Osteoblast (primary cell): ENCODE measurements at regions not wholly inside any gene's neighbourhood (a gene's known extent, or its start where the extent isn't known, plus 50 kb on each side); places are given as distances from the start of the nearest gene placed in this dataset.

Source experiments
- DNase-seq: peaks from one replicate; pipeline ENCODE4 v3.0.0; 2011; ENCODE audit warnings: low spot score, mixed read lengths; ENCODE audit not compliant: insufficient read length; ENCODE audit errors: missing footprints
- H2AFZ ChIP-seq: 2 replicates; pipeline ENCODE4 v1.6.0; 2011; ENCODE audit warnings: mild to moderate bottlenecking, low read length
- H3K27ac ChIP-seq: 2 replicates; pipeline ENCODE4 v1.5.1; 2011; ENCODE audit warnings: mild to moderate bottlenecking, low read depth, low read length, moderate library complexity
- H3K27me3 ChIP-seq: 2 replicates; pipeline ENCODE4 v1.6.0; 2012; ENCODE audit warnings: mild to moderate bottlenecking, control low read depth, inconsistent platforms, low read length, moderate library complexity; ENCODE audit not compliant: insufficient read depth
- H3K36me3 ChIP-seq: 2 replicates; pipeline ENCODE4 v1.5.1; 2011; ENCODE audit warnings: mild to moderate bottlenecking, low read length, control low read depth, moderate library complexity; ENCODE audit not compliant: insufficient read depth
- H3K4me1 ChIP-seq: 2 replicates; pipeline ENCODE4 v1.5.1; 2011; ENCODE audit warnings: mild to moderate bottlenecking, low read length, control low read depth, moderate library complexity; ENCODE audit not compliant: insufficient read depth
- H3K4me2 ChIP-seq: 2 replicates; pipeline ENCODE4 v1.6.0; 2011; ENCODE audit warnings: mild to moderate bottlenecking, low read length; ENCODE audit not compliant: insufficient read depth
- H3K4me3 ChIP-seq: fragments of 200-600 bp; sonication (generic); 3 replicates; pipeline ENCODE4 v1.5.1; 2012; ENCODE audit warnings: mild to moderate bottlenecking, low read length, inconsistent platforms; ENCODE audit not compliant: insufficient read depth
- H3K79me2 ChIP-seq: 2 replicates; pipeline ENCODE4 v1.6.0; 2012; ENCODE audit warnings: mild to moderate bottlenecking, low read length, control low read depth, inconsistent platforms; ENCODE audit not compliant: insufficient read depth
- H3K9me3 ChIP-seq: 2 replicates; pipeline ENCODE4 v1.5.1; 2011; ENCODE audit warnings: low read depth, low read length, control low read depth
- H4K20me1 ChIP-seq: 2 replicates; pipeline ENCODE4 v1.6.0; 2012; ENCODE audit warnings: mild to moderate bottlenecking, low read length, control low read depth; ENCODE audit not compliant: insufficient read depth
- TF ChIP-seq, protein P1 (sequence below): IDR thresholded peaks from 2 replicates; pipeline ENCODE4 v1.5.1; 2011; ENCODE audit warnings: mild to moderate bottlenecking, low read depth, low read length, moderate library complexity; ENCODE audit errors: extremely low read depth

DNA sequence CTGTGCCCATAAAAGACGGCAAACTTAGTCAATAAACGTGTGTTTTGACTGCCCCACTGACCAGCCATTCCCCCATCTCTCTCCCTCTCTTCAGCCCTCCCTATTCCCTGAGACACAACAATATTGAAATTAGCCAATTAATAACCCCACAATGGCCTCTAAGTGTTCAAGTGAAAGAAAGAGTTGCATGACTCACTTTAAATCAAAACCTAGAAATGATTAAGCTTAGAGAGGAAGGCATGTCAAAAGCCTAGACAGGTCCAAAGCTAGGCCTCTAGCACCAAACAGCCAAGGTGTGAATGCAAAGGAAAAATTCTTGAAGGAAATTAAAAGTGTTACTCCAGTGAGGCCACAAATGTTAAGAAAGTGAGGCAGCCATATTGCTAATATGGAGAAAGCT lies 261.6 kb upstream of the TBX18 start:
- H3K27ac ChIP-seq, result no peak overlapping the region
- H3K9me3 ChIP-seq, result no peaks in the 10 kb centered on the region
- H3K79me2 ChIP-seq, result no peaks in the 10 kb centered on the region
- H3K4me1 ChIP-seq, result no peaks in the 10 kb centered on the region
- DNase-seq, result no peak
- H3K27me3 ChIP-seq, result no peaks in the 10 kb centered on the region
- no peaks in the 10 kb centered on the region for H3K36me3 ChIP-seq
- H4K20me1 ChIP-seq, result no peaks in the 10 kb centered on the region
- H3K4me2 ChIP-seq, result no peak overlapping the region
- no peak overlapping the region for H3K4me3 ChIP-seq
- H2AFZ ChIP-seq, result no peak overlapping the region
- TF ChIP-seq, protein P1, sequence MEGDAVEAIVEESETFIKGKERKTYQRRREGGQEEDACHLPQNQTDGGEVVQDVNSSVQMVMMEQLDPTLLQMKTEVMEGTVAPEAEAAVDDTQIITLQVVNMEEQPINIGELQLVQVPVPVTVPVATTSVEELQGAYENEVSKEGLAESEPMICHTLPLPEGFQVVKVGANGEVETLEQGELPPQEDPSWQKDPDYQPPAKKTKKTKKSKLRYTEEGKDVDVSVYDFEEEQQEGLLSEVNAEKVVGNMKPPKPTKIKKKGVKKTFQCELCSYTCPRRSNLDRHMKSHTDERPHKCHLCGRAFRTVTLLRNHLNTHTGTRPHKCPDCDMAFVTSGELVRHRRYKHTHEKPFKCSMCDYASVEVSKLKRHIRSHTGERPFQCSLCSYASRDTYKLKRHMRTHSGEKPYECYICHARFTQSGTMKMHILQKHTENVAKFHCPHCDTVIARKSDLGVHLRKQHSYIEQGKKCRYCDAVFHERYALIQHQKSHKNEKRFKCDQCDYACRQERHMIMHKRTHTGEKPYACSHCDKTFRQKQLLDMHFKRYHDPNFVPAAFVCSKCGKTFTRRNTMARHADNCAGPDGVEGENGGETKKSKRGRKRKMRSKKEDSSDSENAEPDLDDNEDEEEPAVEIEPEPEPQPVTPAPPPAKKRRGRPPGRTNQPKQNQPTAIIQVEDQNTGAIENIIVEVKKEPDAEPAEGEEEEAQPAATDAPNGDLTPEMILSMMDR, result no peak

GRCh38 chr6:85023721-85024120 lies 259.3 kb upstream of the TBX18 start:
- H3K79me2 ChIP-seq, result no peaks in the 10 kb centered on the region
- no peak overlapping the region for H3K4me2 ChIP-seq
- no peaks in the 10 kb centered on the region for H3K36me3 ChIP-seq
- no peak overlapping the region for H3K4me3 ChIP-seq
- H3K27me3 ChIP-seq, result no peaks in the 10 kb centered on the region
- no peak overlapping the region for H2AFZ ChIP-seq
- TF ChIP-seq, protein P1, result no peak
- no peak overlapping the region for H3K27ac ChIP-seq
- no peaks in the 10 kb centered on the region for H3K9me3 ChIP-seq
- H4K20me1 ChIP-seq, result no peaks in the 10 kb centered on the region
- no peak for DNase-seq
- no peaks in the 10 kb centered on the region for H3K4me1 ChIP-seq

DNA sequence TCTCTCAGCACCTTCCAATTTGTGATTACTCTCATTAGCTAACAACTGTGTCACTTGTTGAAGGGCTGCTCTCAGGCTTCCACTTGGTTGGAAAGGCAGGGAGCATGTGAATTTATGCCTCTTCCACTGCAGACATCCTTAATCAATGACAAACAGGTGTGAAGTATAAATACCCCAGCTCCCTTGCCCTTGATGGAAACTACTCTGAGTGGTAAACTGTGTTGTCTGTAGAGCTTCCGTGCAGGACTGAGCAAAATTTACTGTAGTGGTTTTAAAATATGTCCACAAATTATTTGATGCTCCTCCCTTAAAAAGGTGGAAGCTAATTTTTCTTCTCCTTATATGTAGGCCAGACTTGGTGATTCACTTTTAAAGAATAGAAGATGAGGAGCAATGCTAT lies 253.0 kb upstream of the TBX18 start:
- Histone ChIP-seq H2AFZ (no peak overlapping the region), H4K20me1 (no peaks in the 10 kb centered on the region), H3K27ac (no peak overlapping the region), H3K4me2 (no peak overlapping the region), H3K4me1 (no peaks in the 10 kb centered on the region), H3K27me3 (peaks cover 2% of the 10 kb centered on the region), H3K79me2 (no peaks in the 10 kb centered on the region), H3K36me3 (no peaks in the 10 kb centered on the region), H3K4me3 (no peak overlapping the region), H3K9me3 (no peaks in the 10 kb centered on the region)
- DNase-seq, result no peak
- TF ChIP-seq, protein P1, result no peak

- DNase-seq, result no peak
- H3K27ac ChIP-seq, result no peak overlapping the region
- no peaks in the 10 kb centered on the region for H3K79me2 ChIP-seq
- H3K27me3 ChIP-seq, result peaks cover 2% of the 10 kb centered on the region
- H3K4me2 ChIP-seq, result no peak overlapping the region
- no peak overlapping the region for H2AFZ ChIP-seq
- H3K36me3 ChIP-seq, result no peaks in the 10 kb centered on the region
- no peaks in the 10 kb centered on the region for H4K20me1 ChIP-seq
- no peak overlapping the region for H3K4me3 ChIP-seq
- TF ChIP-seq, protein P1, result no peak
- no peaks in the 10 kb centered on the region for H3K4me1 ChIP-seq
- H3K9me3 ChIP-seq, result no peaks in the 10 kb centered on the region
Observed at GRCh38 chr6:85016726-85017125, 252.3 kb upstream of the TBX18 start.
